Adipocyte (in vitro differentiated cells): ENCODE measurements at regions not wholly inside any gene's neighbourhood (a gene's known extent, or its start where the extent isn't known, plus 50 kb on each side); places are given as distances from the start of the nearest gene placed in this dataset.

ENCODE experiments used
- DNase-seq: peaks from one replicate; pipeline ENCODE4 v3.0.0-alpha.2; 2015; ENCODE audit warnings: low read depth
- H3K27me3 ChIP-seq: replicated peaks from 2 replicates; pipeline ENCODE4 v1.7.0; 2013; ENCODE audit warnings: mild to moderate bottlenecking, low read length, moderate library complexity; ENCODE audit not compliant: control insufficient read depth, insufficient read depth
- H3K36me3 ChIP-seq: 2 replicates; pipeline ENCODE4 v1.7.0; 2013; ENCODE audit warnings: low read length, mild to moderate bottlenecking, moderate library complexity; ENCODE audit not compliant: control insufficient read depth, insufficient read depth, severe bottlenecking
- H3K4me1 ChIP-seq: 2 replicates; pipeline ENCODE4 v1.7.0; 2013; ENCODE audit warnings: mild to moderate bottlenecking, low read length, moderate library complexity; ENCODE audit not compliant: control insufficient read depth, insufficient read depth
- H3K4me3 ChIP-seq: 2 replicates; pipeline ENCODE4 v1.7.0; 2013; ENCODE audit warnings: mild to moderate bottlenecking, low read length, moderate library complexity
- H3K9ac ChIP-seq: 2 replicates; pipeline ENCODE4 v1.7.0; 2013; ENCODE audit warnings: mild to moderate bottlenecking, low read length, moderate library complexity
- H3K9me3 ChIP-seq: 2 replicates; pipeline ENCODE4 v1.7.0; 2013; ENCODE audit warnings: mild to moderate bottlenecking, low read length, moderate library complexity; ENCODE audit not compliant: control insufficient read depth

- DNase-seq: no peak
- H3K9ac ChIP-seq: no peak overlapping the region
- no peak overlapping the region for H3K4me3 ChIP-seq
- H3K4me1 ChIP-seq: no peaks in the 10 kb centered on the region
- H3K9me3 ChIP-seq: no peaks in the 10 kb centered on the region
- H3K27me3 ChIP-seq: no peaks in the 10 kb centered on the region
- no peaks in the 10 kb centered on the region for H3K36me3 ChIP-seq
These were observed 1119.1 kb upstream of the PHF14 start for GRCh38 chr7:9854605-9855004.

- no peak for DNase-seq
- no peak overlapping the region for H3K9ac ChIP-seq
- no peaks in the 10 kb centered on the region for H3K9me3 ChIP-seq
- H3K36me3 ChIP-seq: no peaks in the 10 kb centered on the region
- no peaks in the 10 kb centered on the region for H3K4me1 ChIP-seq
- H3K4me3 ChIP-seq: no peak overlapping the region
- H3K27me3 ChIP-seq: no peaks in the 10 kb centered on the region
These were observed 1117.0 kb upstream of the PHF14 start for GRCh38 chr7:9856668-9857067.

GRCh38 chr7:9863545-9863944, 1110.1 kb upstream of the PHF14 start:
- no peak for DNase-seq
- H3K27me3 ChIP-seq: no peaks in the 10 kb centered on the region
- no peaks in the 10 kb centered on the region for H3K9me3 ChIP-seq
- H3K36me3 ChIP-seq: no peaks in the 10 kb centered on the region
- H3K9ac ChIP-seq: no peak overlapping the region
- no peaks in the 10 kb centered on the region for H3K4me1 ChIP-seq
- no peak overlapping the region for H3K4me3 ChIP-seq

GRCh38 chr7:9869151-9869550, 1104.5 kb upstream of the PHF14 start:
- Histone ChIP-seq H3K9me3 (peaks cover 3% of the 10 kb centered on the region), H3K36me3 (no peaks in the 10 kb centered on the region), H3K4me3 (no peak overlapping the region), H3K27me3 (no peaks in the 10 kb centered on the region), H3K9ac (no peak overlapping the region), H3K4me1 (no peaks in the 10 kb centered on the region)
- no peak for DNase-seq

- no peak overlapping the region for H3K4me3 ChIP-seq
- H3K4me1 ChIP-seq: no peaks in the 10 kb centered on the region
- no peak overlapping the region for H3K9ac ChIP-seq
- H3K27me3 ChIP-seq: no peaks in the 10 kb centered on the region
- no peak for DNase-seq
- no peaks in the 10 kb centered on the region for H3K36me3 ChIP-seq
- H3K9me3 ChIP-seq: peaks cover 3% of the 10 kb centered on the region
These were observed 1104.1 kb upstream of the PHF14 start for GRCh38 chr7:9869566-9869965.

GRCh38 chr7:9870674-9871073, 1103.0 kb upstream of the PHF14 start:
- Histone ChIP-seq H3K9me3 (peaks cover 3% of the 10 kb centered on the region), H3K4me1 (no peaks in the 10 kb centered on the region), H3K9ac (no peak overlapping the region), H3K4me3 (no peak overlapping the region), H3K27me3 (no peaks in the 10 kb centered on the region), H3K36me3 (no peaks in the 10 kb centered on the region)
- no peak for DNase-seq

GRCh38 chr7:9874182-9874581, 1099.5 kb upstream of the PHF14 start:
- no peak overlapping the region for H3K4me3 ChIP-seq
- no peaks in the 10 kb centered on the region for H3K36me3 ChIP-seq
- H3K4me1 ChIP-seq: no peaks in the 10 kb centered on the region
- H3K27me3 ChIP-seq: no peaks in the 10 kb centered on the region
- DNase-seq: no peak
- H3K9ac ChIP-seq: no peak overlapping the region
- peaks cover 3% of the 10 kb centered on the region for H3K9me3 ChIP-seq

GRCh38 chr7:9876053-9876452, 1097.6 kb upstream of the PHF14 start:
- no peaks in the 10 kb centered on the region for H3K36me3 ChIP-seq
- no peak for DNase-seq
- H3K9me3 ChIP-seq: no peaks in the 10 kb centered on the region
- no peaks in the 10 kb centered on the region for H3K27me3 ChIP-seq
- H3K4me1 ChIP-seq: no peaks in the 10 kb centered on the region
- no peak overlapping the region for H3K4me3 ChIP-seq
- H3K9ac ChIP-seq: no peak overlapping the region

- Histone ChIP-seq H3K4me3 (no peak overlapping the region), H3K36me3 (no peaks in the 10 kb centered on the region), H3K9me3 (peaks cover 4% of the 10 kb centered on the region), H3K27me3 (no peaks in the 10 kb centered on the region), H3K4me1 (no peaks in the 10 kb centered on the region), H3K9ac (no peak overlapping the region)
- DNase-seq: no peak
These were observed 1084.1 kb upstream of the PHF14 start for GRCh38 chr7:9889554-9889953.

- Histone ChIP-seq H3K4me3 (no peak overlapping the region), H3K9ac (no peak overlapping the region), H3K27me3 (no peaks in the 10 kb centered on the region), H3K4me1 (no peaks in the 10 kb centered on the region), H3K36me3 (no peaks in the 10 kb centered on the region), H3K9me3 (peaks cover 4% of the 10 kb centered on the region)
- DNase-seq: no peak
These were observed 1083.6 kb upstream of the PHF14 start for GRCh38 chr7:9890092-9890491.

GRCh38 chr7:9891056-9891455, 1082.6 kb upstream of the PHF14 start:
- Histone ChIP-seq H3K4me1 (no peaks in the 10 kb centered on the region), H3K9me3 (peaks cover 7% of the 10 kb centered on the region), H3K27me3 (no peaks in the 10 kb centered on the region), H3K36me3 (no peaks in the 10 kb centered on the region), H3K4me3 (no peak overlapping the region), H3K9ac (no peak overlapping the region)
- DNase-seq: no peak

GRCh38 chr7:9900339-9900738, 1073.3 kb upstream of the PHF14 start:
- no peaks in the 10 kb centered on the region for H3K4me1 ChIP-seq
- no peak for DNase-seq
- H3K27me3 ChIP-seq: no peaks in the 10 kb centered on the region
- H3K9ac ChIP-seq: no peak overlapping the region
- H3K4me3 ChIP-seq: no peak overlapping the region
- peaks cover 6% of the 10 kb centered on the region for H3K9me3 ChIP-seq
- no peaks in the 10 kb centered on the region for H3K36me3 ChIP-seq
